ENCODE measurements at regions not wholly inside any gene's neighbourhood (a gene's known extent, or its start where the extent isn't known, plus 50 kb on each side); places are given as distances from the start of the nearest gene placed in this dataset.

- peaks cover 7% of the 10 kb centered on the region; the same call in 1 of the 2 replicates for H3K27me3 ChIP-seq (ENCODE audit: insufficient read depth, low read length)
- peaks cover 0 to 5% of the 10 kb centered on the region in 2 experiments; a peak in 2 of 4 replicates for H3K4me1 ChIP-seq (ENCODE audit: control insufficient read depth in 1 of 2, insufficient read depth in 2 of 2, low read length in 2 of 2)
- no peaks in the 10 kb centered on the region for H4K20me1 ChIP-seq (ENCODE audit: insufficient read depth)
- H3K4me3 ChIP-seq (replicated peaks in 1 of 2; ENCODE audit: low read depth in 1 of 2, low read length in 2 of 2) = no peak overlapping the region
- H3K9ac ChIP-seq (ENCODE audit: low read length) = no peak overlapping the region
- DNase-seq (ENCODE audit: low read depth, low spot score) (no peak), ATAC-seq (no peak)
- no TSS peak for BruUV-seq (replicated peaks)
- ChIA-PET CTCF (interaction anchor here (3.5 kb wide), 1 partner anchor 9 kb away, joined by 19 read pairs; no protein-coding TSS in a partner anchor), RAD21 (ENCODE audit: low non-redundant PET in 1 of 2, low total read pairs in 2 of 2, uncharacterized antibody in 2 of 2, unreplicated experiment in 2 of 2) (no interaction called here), POLR2A (no interaction called here)
- intact Hi-C loops (cut with micrococcal nuclease) = no loop called here
- no peak overlapping the region for H3K4me2 ChIP-seq (ENCODE audit: low read length)
- no peak overlapping the region for H3K27ac ChIP-seq (ENCODE audit: low read depth, low read length)
- H3K79me2 ChIP-seq (ENCODE audit: insufficient read depth, low read length) = no peaks in the 10 kb centered on the region
- H3K9me3 ChIP-seq (ENCODE audit: control insufficient read depth in 1 of 2, insufficient read depth in 1 of 2, low read depth in 1 of 2, low read length in 2 of 2) = no peaks in the 10 kb centered on the region
- H3K36me3 ChIP-seq (ENCODE audit: control insufficient read depth in 1 of 2, insufficient read depth in 2 of 2, low read length in 2 of 2) = no peaks in the 10 kb centered on the region
- TF ChIP-seq ZBTB33 (IDR thresholded peaks at IDR 0.05; ENCODE audit: extremely low read depth, insufficient replicate concordance, low read length) (no peak), RAD21 (IDR thresholded peaks at IDR 0.05; ENCODE audit: low read depth) (no peak), REST (IDR thresholded peaks at IDR 0.05; ENCODE audit: low read depth) (no peak), SIN3A (IDR thresholded peaks at IDR 0.05; ENCODE audit: low read depth) (no peak), POLR2A (IDR thresholded peaks at IDR 0.05; ENCODE audit: borderline replicate concordance, extremely low read depth, insufficient read depth, insufficient read length) (no peak), CEBPB (IDR thresholded peaks at IDR 0.05; ENCODE audit: low read depth) (no peak), CTCF (IDR thresholded peaks at IDR 0.05 in 2 of 3, conservative IDR thresholded peaks at IDR 0.05 in 1 of 3; ENCODE audit: borderline replicate concordance in 1 of 3, insufficient read depth in 1 of 3, low read depth in 2 of 3, low read length in 2 of 3) (no peak), SP1 (IDR thresholded peaks at IDR 0.05; ENCODE audit: low read depth) (no peak), ZFX (IDR thresholded peaks at IDR 0.05) (no peak), CBX3 (IDR thresholded peaks at IDR 0.05; ENCODE audit: low read depth) (no peak), EZH2 (IDR thresholded peaks at IDR 0.05) (no peak), YY1 (IDR thresholded peaks at IDR 0.05; ENCODE audit: extremely low read depth, insufficient replicate concordance, low read depth, low read length) (no peak), SRF (IDR thresholded peaks at IDR 0.05; ENCODE audit: low read depth) (no peak), EGR1 (IDR thresholded peaks at IDR 0.05; ENCODE audit: low read depth) (no peak)
- no peaks in the 10 kb centered on the region for H3K9me2 ChIP-seq (ENCODE audit: insufficient read depth)
- H2AFZ ChIP-seq (ENCODE audit: low read depth, low read length, poor library complexity, severe bottlenecking) = no peak overlapping the region
Measured at GRCh38 chr5:54876556-54876955, 108.8 kb downstream of the ESM1 start.

Data from HCT116 (cell line).